ENCODE measurements at regions not wholly inside any gene's neighbourhood (a gene's known extent, or its start where the extent isn't known, plus 50 kb on each side); places are given as distances from the start of the nearest gene placed in this dataset.
A peak's percentile ranks its signal among the peaks of the same experiment; 100 is the strongest.

GRCh38 chr2:35301369-35301768 lies 1054.2 kb upstream of the CRIM1 start:
- Histone ChIP-seq H3K4me3 (ENCODE audit: low read depth, low read length) (no peak overlapping the region), H3K36me3 (ENCODE audit: control insufficient read depth, insufficient read depth, low read length) (no peaks in the 10 kb centered on the region), H3K27me3 (ENCODE audit: control insufficient read depth, insufficient read depth, low read length) (no peaks in the 10 kb centered on the region)
- TF ChIP-seq, protein P1, sequence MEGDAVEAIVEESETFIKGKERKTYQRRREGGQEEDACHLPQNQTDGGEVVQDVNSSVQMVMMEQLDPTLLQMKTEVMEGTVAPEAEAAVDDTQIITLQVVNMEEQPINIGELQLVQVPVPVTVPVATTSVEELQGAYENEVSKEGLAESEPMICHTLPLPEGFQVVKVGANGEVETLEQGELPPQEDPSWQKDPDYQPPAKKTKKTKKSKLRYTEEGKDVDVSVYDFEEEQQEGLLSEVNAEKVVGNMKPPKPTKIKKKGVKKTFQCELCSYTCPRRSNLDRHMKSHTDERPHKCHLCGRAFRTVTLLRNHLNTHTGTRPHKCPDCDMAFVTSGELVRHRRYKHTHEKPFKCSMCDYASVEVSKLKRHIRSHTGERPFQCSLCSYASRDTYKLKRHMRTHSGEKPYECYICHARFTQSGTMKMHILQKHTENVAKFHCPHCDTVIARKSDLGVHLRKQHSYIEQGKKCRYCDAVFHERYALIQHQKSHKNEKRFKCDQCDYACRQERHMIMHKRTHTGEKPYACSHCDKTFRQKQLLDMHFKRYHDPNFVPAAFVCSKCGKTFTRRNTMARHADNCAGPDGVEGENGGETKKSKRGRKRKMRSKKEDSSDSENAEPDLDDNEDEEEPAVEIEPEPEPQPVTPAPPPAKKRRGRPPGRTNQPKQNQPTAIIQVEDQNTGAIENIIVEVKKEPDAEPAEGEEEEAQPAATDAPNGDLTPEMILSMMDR (IDR thresholded peaks at IDR 0.05; ENCODE audit: insufficient read depth, low read length, severe bottlenecking), result no peak
- no peak for FAIRE-seq
- DNase-seq (ENCODE audit: low read depth), result no peak

- Histone ChIP-seq H3K36me3 (ENCODE audit: control insufficient read depth, insufficient read depth, low read length) (no peaks in the 10 kb centered on the region), H3K4me3 (ENCODE audit: low read depth, low read length) (no peak overlapping the region), H3K27me3 (ENCODE audit: control insufficient read depth, insufficient read depth, low read length) (no peaks in the 10 kb centered on the region)
- TF ChIP-seq, protein P1 (IDR thresholded peaks at IDR 0.05; ENCODE audit: insufficient read depth, low read length, severe bottlenecking), result no peak
- no peak for FAIRE-seq
- peak; percentile 43 for DNase-seq (ENCODE audit: low read depth)
These were observed 1057.1 kb upstream of the CRIM1 start for GRCh38 chr2:35298493-35298892.

- Histone ChIP-seq H3K4me3 (ENCODE audit: low read depth, low read length) (no peak overlapping the region), H3K36me3 (ENCODE audit: control insufficient read depth, insufficient read depth, low read length) (no peaks in the 10 kb centered on the region), H3K27me3 (ENCODE audit: control insufficient read depth, insufficient read depth, low read length) (no peaks in the 10 kb centered on the region)
- DNase-seq (ENCODE audit: low read depth) (no peak), FAIRE-seq (no peak)
- TF ChIP-seq, protein P1 (IDR thresholded peaks at IDR 0.05; ENCODE audit: insufficient read depth, low read length, severe bottlenecking), result no peak
These were observed 1058.2 kb upstream of the CRIM1 start for GRCh38 chr2:35297403-35297802.

GRCh38 chr2:35294636-35295263 lies 1060.8 kb upstream of the CRIM1 start:
- FAIRE-seq (no peak), DNase-seq (ENCODE audit: low read depth) (no peak)
- no peak overlapping the region for H3K4me3 ChIP-seq (ENCODE audit: low read depth, low read length)
- H3K36me3 ChIP-seq (ENCODE audit: control insufficient read depth, insufficient read depth, low read length), result no peaks in the 10 kb centered on the region
- TF ChIP-seq, protein P1 (IDR thresholded peaks at IDR 0.05; ENCODE audit: insufficient read depth, low read length, severe bottlenecking), result no peak
- H3K27me3 ChIP-seq (ENCODE audit: control insufficient read depth, insufficient read depth, low read length), result no peaks in the 10 kb centered on the region

GRCh38 chr2:35293261-35293660 lies 1062.3 kb upstream of the CRIM1 start:
- DNase-seq (ENCODE audit: low read depth) (no peak), FAIRE-seq (no peak)
- no peaks in the 10 kb centered on the region for H3K27me3 ChIP-seq (ENCODE audit: control insufficient read depth, insufficient read depth, low read length)
- TF ChIP-seq, protein P1 (IDR thresholded peaks at IDR 0.05; ENCODE audit: insufficient read depth, low read length, severe bottlenecking), result no peak
- no peaks in the 10 kb centered on the region for H3K36me3 ChIP-seq (ENCODE audit: control insufficient read depth, insufficient read depth, low read length)
- H3K4me3 ChIP-seq (ENCODE audit: low read depth, low read length), result no peak overlapping the region

DNA sequence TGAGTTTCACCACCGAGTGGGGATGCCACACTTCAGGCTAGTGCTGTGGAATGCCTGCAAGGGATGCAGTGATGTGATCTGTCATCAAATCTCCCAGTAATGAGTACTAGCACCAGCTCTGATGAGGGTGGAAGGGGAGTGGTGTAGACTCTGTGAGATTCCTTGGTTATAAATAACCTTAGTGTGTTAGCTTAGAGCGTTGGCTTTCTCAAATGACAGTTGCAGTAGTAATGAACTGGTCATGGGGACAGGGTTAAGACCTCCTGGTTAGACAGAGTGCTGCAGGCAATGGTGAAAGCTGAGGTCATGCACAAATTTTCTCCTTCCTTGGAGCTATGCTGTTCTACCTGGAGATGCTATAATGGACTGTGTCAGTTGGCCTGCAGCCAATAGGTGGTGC lies 1063.4 kb upstream of the CRIM1 start:
- no peaks in the 10 kb centered on the region for H3K36me3 ChIP-seq (ENCODE audit: control insufficient read depth, insufficient read depth, low read length)
- peak; percentile 93 for FAIRE-seq
- H3K4me3 ChIP-seq (ENCODE audit: low read depth, low read length), result no peak overlapping the region
- H3K27me3 ChIP-seq (ENCODE audit: control insufficient read depth, insufficient read depth, low read length), result no peaks in the 10 kb centered on the region
- no peak for DNase-seq (ENCODE audit: low read depth)
- TF ChIP-seq, protein P1 (IDR thresholded peaks at IDR 0.05; ENCODE audit: insufficient read depth, low read length, severe bottlenecking), result no peak
